CD4-positive, alpha-beta T cell treated with Interleukin-4 for 4 hours (primary cell): ENCODE measurements at regions not wholly inside any gene's neighbourhood (a gene's known extent, or its start where the extent isn't known, plus 50 kb on each side); places are given as distances from the start of the nearest gene placed in this dataset.
"Not testable (repeated sequence)": the region's sequence is repeated elsewhere in the genome, so short reads cannot be mapped to it uniquely, and the experiment has no call there.

Experiments
- DNase-seq: peaks from one replicate; pipeline ENCODE4 v3.0.0-alpha.2; 2020

DNA sequence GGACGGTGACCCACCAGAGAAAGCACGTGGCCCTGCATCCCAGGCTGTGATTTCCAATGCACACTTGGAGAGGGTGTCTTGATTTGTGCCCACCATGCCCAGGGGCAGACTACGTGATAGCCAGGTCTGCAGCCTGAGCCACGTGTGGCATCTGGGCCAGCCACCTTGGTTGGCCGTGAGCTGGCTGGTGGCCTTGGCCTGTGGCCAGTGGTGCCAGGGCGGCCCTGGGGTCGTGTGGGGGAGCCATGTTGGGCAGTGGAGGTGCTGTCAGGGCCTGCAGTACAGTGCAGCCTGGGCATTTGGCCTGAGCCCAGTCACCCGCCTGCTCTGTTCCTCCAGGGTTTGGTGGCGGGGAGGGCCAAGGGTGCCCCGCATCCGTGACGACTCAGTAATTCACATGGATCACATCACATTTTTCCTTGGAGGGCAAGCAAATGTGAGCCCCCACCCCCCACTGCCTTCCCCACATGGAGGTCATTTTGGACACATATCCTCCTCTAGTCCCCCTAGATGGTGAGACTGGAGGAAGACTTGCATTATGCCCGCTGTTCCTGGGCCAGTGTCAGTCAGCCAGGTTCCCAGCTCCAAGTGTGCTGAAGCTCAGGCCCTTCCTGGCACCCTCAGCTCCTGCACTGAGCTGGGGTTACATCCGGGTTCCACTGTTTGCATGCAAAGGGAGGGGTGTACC lies 201.4 kb downstream of the UBE3A start:
- no peak for DNase-seq

DNA sequence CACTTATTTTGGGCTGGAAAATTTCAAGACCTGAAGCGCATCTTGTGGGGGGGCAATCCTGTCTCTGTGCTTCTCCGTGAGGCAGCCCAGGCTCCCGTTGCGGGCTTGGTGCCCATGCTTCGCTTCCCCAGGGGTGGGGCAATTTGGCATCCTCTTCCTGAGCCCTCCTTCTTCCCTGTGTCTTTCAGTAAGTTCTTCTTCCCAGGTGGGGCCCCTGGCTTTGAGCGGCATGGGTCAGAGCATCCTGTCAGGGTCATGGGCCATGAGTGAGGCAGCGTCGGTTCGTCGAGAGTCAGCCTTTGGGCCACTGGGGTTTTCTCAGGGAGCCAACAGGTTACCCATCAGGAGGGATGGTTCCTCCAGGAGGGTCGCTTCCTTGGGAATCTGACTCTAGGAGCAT lies 200.7 kb downstream of the UBE3A start:
- DNase-seq: no peak

DNA sequence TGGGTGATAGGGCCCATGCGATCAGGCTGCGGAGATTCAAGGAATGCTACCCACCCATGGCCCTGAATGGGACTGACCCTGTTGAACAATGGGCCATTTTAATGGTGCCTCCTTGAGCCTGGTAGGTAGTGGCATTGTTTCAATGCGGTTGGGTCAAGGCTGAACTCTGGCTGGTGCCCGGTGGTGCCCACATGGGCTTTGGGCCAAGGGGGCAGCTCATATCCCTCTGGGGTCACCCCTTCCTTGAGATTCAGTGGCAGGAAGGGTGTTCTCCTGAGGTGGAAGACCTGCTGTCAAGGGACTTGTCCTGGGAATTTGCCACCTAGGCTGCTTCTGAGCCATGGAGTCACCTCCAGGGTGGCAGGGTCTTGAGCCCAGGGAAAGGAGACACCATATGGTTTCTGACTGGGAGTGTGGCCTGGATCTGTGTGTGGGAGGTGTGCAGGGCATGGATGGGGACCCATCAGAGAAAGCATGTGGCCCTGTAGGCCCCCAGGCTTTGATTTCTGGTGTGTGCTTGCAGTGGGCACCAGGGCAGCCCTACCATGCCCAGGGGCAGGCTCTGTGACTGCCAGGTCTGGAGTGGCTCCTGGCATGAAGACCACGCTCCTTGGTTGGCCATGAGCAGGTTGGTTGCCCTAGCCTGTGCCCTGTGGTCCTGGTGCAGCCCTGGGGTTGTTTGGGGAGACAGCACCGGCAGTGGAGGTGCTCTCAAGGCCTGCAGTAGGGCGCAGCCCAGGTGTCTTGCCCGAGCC lies 199.9 kb downstream of the UBE3A start:
- no peak for DNase-seq

DNA sequence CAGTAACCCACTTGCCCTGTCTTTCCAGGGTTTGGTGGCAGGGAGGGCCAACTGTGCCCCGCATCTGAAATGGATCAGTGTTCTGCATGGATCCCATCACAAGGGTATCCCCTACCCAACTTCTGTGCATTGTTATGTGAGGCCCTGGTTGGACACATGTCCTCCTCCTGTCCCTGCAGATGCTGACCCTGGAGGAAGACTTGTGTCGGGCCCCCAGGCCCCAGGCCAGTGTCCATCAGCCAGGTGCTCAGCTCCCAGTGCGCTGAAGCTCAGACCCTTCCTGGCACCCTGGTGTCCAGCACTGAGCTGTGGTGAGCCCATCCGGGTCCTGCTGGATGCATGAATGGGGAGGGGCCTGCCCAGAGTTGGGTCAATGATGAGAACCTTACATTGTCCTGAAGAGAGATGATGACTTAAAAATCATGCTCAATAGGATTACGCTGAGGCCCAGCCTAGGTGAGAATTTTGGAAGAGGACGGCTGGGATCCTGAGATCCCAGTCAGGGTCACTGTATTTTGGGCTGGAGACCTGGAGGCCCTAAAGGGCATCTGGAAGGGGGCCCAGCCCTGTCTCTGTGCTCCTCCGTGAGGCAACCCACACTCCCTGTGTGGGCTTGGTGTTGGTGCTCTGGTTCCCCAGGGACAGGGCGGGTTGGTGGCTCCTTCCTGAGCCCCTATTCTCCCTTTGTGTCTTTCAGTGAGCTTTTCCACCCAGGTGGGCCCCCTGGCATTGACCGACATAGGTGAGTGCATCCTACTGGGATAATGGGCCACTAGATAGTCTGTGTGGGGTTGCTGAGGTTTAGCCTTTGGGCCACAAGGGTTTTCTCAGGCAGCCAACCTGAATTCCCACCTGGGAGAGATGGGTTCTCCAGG lies 199.1 kb downstream of the UBE3A start:
- no peak for DNase-seq

DNA sequence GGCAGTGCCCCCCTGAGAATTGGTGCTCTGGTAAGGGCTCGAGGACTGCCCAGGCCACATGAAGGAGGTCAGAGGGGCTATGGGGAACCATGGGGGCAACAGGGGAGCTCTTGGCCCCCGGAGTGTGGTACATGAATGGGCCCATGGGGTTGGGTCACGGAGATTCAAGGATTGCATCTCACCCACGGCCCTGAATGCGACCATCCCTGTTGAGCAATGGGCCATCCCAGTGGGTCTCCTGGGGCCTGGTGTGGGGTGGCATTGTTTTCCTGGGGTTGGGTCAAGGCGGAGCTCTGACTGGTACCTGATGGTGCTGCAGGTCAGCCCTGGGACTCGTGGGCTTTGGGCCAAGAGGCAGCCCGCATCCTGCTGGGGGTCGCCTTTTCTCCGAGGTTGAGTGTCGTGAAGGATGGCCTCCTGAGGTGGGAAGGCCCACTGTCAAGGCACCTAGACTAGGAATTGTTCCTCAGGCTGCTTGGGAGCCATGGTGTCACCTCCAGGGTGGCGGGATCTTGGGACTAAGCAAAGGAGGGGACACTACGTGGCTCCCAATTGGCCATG lies 198.3 kb downstream of the UBE3A start:
- no peak for DNase-seq

DNA sequence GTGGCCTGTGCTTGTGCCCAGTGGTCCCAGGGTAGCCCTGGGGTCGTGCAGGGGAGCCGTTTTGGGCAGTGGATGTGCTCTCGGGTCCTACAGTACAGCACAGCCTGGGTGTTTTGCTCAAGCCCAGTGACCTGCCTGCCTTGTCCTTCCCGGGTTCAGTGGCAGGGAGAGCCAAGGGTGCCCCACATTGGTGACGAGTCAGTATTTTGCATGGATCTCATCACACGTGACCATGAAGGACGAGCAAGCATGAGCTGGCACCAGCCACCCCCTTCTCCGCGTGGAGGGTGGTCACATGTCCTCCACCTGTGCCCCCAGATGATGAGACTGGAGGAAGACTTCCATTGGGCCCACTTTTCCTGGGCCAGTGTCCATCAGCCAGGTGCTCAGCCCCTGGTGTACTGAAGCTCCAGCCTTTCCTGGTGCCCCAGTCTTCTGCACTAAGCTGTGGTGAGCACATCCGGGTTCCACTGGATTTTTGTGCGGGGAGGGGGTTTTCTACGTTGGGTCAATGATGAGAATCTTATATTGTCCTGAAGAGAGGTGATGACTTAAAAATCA lies 197.5 kb downstream of the UBE3A start:
- no peak for DNase-seq

DNA sequence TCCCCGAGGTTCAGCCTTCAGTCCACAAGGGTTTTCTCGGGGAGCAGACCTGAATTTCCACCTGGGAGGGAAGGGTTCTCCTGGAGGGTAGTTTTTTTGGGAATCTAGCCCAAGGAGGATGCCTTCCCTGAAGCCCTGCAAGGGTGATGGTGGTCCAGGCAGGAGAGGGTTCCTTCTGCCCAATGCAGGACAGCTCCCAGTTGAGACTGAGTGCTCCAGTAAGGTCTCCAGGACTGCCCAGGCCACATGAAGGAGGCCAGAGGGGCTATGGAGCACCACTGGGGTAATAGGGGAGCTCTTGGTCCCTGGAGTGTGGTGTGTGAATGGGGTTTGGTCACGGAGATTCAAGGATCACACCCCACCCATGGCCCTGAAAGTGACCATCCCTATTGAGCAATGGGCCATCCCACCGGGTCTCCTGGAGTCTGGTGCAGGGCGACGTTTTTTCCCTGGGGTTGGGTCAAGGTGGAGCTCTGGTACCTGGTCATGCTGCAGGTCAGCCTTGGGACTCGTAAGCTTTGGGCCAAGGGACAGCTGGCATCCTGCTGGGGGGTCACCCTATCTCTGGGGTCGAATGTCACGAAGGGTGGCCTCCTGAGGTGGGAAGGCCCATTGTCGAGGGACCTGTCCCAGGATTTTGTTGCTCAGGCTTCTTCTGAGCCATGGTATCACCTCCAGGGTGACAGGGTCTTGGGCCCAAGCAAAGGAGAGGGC lies 196.5 kb downstream of the UBE3A start:
- DNase-seq: no peak

DNA sequence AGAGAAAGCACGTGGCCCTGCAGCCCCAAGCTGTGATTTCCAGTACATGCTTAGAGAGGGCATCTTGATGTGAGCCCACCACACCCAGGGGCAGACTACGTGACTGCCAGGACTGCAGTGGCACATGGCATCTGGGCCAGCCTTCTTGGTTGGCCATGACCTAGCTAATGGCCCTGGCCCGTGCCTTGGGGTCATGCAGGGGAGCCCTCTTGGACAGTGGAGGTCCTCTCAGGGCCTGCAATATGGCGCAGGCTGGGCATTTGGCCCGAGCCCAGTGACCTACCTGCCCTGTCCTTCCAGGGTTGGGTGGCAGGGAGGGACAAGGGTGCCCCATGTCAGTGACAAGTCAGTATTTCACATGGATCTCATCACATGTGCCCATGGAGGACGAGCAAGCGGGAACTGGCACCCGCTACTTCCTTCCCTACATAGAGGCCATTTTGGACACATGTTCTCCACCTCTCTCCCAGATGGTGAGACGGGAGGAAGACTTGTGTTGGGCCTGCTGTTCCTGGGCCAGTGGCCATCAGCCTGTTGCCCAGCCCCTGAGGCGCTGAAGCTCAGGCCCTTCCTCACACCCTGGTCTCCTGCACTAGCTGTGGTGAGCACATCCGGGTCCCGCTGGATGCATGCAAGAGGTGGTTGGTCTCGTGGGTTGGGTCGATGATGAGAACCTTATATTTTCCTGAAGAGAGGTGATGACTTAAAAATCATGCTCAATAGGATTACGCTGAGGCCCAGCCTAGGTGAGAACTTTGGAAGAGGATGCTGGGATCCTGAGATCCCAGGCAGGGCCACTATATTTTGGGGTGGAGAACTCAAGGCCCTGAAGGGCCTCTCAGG lies 195.6 kb downstream of the UBE3A start:
- no peak for DNase-seq

DNA sequence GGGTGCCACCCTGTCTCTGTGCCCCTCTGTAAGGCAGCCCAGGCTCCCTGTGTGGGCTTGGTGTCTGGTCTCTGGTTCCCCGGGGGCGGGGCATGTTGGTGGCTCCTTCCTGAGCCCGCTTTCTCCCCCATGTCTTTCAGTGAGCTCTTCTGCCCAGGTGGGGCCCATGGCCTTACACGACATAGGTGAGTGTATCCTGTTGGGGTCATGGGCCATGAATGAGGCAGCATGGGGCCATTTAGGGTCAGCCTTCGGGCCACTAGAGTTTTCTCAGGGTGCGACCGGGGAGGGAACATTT lies 195.1 kb downstream of the UBE3A start:
- DNase-seq: no peak

DNA sequence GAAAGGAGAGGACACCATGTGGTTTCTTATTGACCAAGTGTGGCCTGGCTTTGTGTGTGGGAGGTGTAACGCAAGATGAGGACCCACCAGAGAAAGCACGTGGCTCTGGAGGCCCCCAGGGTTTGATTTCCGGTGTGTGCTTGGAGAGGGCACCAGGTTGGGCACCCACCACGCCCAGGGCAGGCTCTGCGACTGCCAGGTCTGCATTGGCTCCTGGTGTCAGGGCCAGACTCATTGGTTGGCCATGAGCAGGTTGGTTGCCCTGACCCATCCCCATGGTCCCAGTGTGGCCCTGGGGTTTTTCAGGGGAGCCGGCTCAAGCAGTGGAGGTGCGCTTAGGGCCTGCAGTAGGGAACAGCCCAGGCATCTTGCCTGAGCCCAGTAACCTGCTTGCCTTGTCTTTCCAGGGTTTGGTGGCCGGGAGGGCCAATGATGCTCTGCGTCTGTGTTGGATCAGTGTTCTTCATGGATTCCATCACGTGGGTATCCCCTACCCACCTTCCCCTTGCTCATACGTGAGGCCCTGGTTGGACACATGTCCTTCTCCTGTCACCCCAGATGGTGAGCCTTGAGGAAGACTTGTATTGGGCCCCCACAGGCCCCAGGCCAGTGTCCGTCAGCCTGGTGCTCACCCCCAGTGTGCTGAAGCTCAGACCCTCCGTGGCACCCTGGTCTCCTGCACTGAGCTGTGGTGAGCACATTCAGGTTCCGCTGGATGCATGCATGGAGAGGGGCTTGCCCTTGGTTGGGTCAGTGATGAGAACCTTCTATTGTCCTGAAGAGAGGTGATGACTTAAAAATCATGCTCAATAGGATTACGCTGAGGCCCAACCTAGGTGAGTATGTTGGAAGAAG lies 193.9 kb downstream of the UBE3A start:
- no peak for DNase-seq

DNA sequence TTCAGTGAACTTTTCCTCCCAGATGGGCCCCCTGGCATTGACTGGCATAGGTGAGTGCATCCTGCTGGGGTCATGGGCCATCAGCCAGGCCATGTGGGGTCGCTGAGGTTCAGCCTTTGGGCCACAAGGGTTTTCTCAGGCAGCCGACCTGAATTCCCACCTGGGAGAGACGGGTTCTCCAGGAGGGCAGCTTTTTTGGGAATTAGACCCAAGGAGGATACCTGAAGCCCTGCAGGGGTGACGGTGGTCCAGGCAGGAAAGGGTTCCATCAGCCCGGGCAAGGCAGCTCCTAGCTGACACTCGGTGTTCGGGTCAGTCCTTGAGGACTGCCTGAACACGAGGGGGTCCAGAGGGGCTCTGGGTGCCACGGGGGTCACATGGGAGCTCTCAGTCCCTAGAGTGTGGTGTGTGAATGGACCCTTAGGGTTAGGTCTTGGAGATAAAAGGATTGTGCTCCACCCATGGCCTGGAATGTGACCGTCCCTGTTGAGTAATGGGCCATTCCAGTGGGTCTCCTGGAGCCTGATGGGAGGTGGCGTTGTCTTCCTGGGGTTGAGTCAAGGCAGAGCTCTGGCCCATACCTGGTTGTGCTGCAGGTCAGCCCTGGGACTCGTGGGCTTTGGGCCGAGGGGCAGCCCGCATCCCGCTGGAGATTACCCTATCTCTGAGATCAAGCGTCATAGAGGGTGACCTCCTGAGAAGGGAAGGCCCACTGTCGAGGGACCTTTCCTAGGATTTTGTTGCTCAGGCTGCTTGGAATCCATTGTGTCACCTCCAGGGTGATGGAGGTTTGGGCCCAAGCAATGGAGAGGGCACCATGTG lies 192.8 kb downstream of the UBE3A start:
- DNase-seq: no peak

DNA sequence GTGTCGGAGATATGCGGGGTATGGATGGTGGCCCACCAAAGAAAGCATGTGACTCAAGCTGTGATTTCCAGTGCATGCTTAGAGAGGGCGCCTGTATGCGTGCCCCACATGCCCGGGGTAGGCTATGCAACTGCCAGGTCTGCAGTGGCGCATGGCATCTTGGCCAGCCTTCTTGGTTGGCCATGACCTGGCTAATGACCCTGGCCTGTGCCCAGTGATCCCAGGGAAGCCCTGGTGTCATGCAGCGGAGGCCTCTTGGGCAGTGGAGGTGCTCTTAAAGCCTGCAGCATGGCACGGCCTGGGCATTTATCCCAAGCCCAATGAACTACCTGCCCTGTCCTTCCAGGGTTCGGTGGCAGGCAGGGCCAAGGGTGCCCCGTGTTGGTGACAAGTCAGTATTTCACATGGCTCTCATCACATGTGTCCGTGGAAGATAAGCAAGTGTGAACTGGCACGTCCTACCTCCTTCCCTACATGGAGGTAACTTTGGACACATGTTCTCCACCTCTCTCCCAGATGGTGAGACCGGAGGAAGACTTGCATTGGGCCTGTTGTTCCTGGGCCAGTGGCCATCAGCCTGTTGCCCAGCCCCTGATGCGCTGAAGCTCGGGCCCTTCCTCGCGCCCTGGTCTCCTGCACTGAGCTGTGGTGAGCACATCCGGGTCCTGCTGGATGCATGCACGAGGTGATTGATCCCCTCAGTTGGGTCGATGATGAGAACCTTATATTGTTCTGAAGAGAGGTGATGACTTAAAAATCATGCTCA lies 192.0 kb downstream of the UBE3A start:
- no peak for DNase-seq

DNA sequence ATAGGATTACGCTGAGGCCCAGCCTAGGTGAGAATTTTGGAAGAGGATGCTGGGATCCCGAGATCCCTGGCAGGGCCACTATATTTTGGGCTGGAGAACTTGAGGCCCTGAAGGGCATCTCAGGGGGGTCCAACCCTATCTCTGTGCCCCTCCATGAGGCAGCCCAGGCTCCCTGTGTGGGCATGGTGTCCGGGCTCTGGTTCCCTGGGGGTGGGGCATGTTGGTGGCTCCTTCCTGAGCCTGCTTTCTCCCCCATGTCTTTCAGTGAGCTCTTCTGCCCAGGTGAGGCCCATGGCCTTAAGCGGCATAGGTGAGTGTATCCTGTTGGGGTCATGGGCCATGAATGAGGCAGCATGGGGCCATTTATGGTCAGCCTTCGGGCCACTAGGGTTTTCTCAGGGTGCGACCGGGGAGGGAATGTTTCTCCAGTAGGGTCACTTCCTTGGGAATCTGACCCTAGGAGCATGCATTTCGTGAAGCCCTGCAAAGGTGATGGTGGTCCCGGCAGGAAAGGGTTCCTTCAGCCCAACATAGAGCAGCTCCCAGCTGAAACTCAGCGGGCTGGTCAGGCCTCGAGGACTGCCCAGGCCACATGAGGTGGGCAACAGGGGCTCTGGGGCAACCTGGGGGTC lies 191.3 kb downstream of the UBE3A start:
- no peak for DNase-seq

DNA sequence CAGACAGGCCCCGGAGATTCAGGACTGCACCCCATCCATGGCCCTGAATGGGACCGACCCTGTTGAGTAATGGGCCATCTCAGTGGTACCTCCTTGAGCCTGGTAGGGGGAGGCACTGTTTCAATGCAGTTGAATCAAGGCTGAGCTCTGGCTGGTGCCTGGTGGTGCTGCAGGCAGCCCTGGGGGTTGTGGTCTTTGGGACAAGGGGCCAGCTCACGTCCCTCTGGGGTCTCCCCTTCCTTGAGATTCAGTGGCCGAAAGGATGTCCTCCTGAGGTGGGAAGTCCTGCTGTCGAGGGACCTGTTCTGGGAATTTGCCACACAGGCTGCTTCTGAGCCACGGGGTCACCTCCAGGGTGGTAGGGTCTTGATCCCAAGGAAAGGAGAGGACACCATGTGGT lies 190.7 kb downstream of the UBE3A start:
- DNase-seq: not testable (repeated sequence)

DNA sequence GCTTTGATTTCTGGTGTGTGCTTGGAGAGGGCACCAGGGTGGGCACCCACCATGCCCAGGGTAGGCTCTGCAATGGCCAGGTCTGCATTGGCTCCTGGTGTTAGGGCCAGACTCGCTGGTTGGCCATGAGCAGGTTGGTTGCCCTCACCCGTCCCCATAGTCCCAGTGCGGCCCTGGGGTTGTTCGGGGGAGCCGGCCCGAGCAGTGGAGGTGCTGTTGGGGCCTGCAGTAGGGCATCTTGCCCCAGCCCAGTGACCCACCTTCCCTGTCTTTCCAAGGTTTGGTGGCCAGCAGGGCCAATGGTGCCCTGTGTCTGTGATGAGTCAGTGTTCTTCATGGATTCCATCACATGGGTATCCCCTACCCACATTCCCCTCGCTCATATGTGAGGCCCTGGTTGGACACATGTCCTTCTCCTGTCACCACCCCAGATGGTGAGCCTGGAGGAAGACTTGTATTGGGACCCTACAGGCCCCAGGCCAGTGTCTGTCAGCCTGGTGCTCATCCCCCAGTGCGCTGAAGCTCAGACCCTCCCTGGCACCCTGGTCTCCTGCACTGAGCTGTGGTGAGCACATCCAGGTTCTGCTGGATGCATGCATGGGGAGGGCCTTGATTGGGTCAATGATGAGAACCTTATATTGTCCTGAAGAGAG lies 190.1 kb downstream of the UBE3A start:
- DNase-seq: no peak

DNA sequence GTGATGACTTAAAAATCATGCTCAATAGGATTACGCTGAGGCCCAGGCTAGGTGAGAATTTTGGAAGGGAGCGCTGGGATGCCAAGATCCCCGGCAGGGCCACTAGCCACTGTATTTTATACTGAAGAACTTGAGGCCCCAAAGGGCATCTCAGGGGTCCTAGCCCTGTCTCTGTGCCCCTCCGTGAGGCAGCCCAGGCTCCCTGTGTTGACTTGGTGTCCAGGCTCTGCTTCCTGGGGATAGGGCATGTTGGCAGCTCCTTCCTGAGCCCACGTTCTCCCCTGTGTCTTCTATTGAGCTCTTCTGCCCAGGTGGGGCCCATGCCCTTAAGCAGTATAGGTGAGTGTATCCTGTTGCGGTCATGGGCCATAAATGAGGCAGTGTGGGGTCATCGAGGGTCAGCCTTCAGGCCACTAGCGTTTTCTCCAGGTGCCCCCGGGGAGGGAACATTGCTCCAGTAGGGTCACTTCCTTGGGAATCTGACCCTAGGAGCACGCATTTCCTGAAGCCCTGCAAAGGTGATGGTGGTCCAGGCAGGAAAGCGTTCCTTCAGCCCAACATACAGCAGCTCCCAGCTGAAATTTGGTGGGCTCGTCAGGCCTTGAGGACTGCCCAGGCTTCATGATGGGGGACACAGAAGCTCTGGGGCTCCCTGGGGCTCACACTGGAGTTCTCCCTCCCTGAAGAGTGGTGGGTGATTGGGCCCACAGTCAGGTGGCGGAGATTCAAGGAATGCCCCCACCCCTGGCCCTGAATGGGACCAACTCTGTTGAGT lies 189.4 kb downstream of the UBE3A start:
- DNase-seq: no peak

DNA sequence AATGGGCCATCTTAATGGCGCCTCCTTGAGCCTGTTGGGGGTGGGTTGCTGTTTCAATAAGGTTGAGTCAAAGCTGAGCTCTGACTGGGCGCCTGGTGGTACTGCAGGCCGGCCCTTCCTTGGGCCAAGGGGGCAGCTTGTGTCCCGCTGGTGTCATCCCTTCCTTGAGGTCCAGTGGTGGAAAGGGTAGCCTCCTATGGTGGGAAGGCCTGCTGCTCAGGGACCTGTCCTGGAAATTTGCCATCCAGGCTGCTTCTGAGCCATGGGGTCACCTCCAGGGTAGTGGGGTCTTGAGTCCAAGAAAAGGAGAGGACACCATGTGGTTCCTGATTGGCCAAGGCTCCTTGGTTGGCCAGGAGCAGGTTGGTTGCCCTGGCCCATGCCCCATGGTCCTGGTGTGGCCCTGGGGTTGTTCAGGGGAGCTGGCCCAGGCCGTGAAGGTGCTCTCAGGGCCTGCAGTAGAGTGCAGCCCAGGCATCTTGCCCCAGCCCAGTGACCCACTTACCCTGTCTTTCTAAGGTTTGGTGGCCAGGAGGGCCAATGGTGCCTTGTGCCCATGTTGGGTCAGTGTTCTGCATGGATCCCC lies 188.7 kb downstream of the UBE3A start:
- no peak for DNase-seq
